ENCODE measurements at regions not wholly inside any gene's neighbourhood (a gene's known extent, or its start where the extent isn't known, plus 50 kb on each side); places are given as distances from the start of the nearest gene placed in this dataset.

GRCh38 chr14:104472073-104472472 is 107.5 kb upstream of the C14orf180 start:
- Mint-ChIP-seq H3K27me3 (ENCODE audit: unreplicated experiment) (peaks cover 8% of the 10 kb centered on the region), H3K4me3 (ENCODE audit: unreplicated experiment) (peak overlapping the region; percentile 12), H3K36me3 (ENCODE audit: low read depth, unreplicated experiment) (peaks cover 8% of the 10 kb centered on the region), H3K4me1 (ENCODE audit: unreplicated experiment) (no peaks in the 10 kb centered on the region), H3K27ac (ENCODE audit: unreplicated experiment) (peak overlapping the region; percentile 11), H3K9me3 (ENCODE audit: unreplicated experiment) (no peaks in the 10 kb centered on the region)
- no peak for TF ChIP-seq CTCF (IDR thresholded peaks at IDR 0.05; ENCODE audit: unreplicated experiment)
- DNase-seq (ENCODE audit: low spot score) = no peak

- Mint-ChIP-seq H3K27ac (ENCODE audit: unreplicated experiment) (no peak overlapping the region), H3K36me3 (ENCODE audit: low read depth, unreplicated experiment) (peaks cover 8% of the 10 kb centered on the region), H3K4me3 (ENCODE audit: unreplicated experiment) (no peak overlapping the region), H3K9me3 (ENCODE audit: unreplicated experiment) (no peaks in the 10 kb centered on the region), H3K4me1 (ENCODE audit: unreplicated experiment) (no peaks in the 10 kb centered on the region), H3K27me3 (ENCODE audit: unreplicated experiment) (peaks cover 8% of the 10 kb centered on the region)
- no peak for DNase-seq (ENCODE audit: low spot score)
- no peak for TF ChIP-seq CTCF (IDR thresholded peaks at IDR 0.05; ENCODE audit: unreplicated experiment)
Observed at GRCh38 chr14:104472536-104473243, 106.9 kb upstream of the C14orf180 start.

GRCh38 chr14:104473244-104473565 is 106.4 kb upstream of the C14orf180 start:
- no peak for TF ChIP-seq CTCF (IDR thresholded peaks at IDR 0.05; ENCODE audit: unreplicated experiment)
- DNase-seq (ENCODE audit: low spot score) = no peak
- H3K27ac Mint-ChIP-seq (ENCODE audit: unreplicated experiment) = no peak overlapping the region
- no peaks in the 10 kb centered on the region for H3K4me1 Mint-ChIP-seq (ENCODE audit: unreplicated experiment)
- H3K4me3 Mint-ChIP-seq (ENCODE audit: unreplicated experiment) = no peak overlapping the region
- H3K9me3 Mint-ChIP-seq (ENCODE audit: unreplicated experiment) = no peaks in the 10 kb centered on the region
- H3K36me3 Mint-ChIP-seq (ENCODE audit: low read depth, unreplicated experiment) = peaks cover 8% of the 10 kb centered on the region
- peaks cover 6% of the 10 kb centered on the region for H3K27me3 Mint-ChIP-seq (ENCODE audit: unreplicated experiment)

GRCh38 chr14:104473649-104474494 is 105.7 kb upstream of the C14orf180 start:
- Mint-ChIP-seq H3K27me3 (ENCODE audit: unreplicated experiment) (peaks cover 6% of the 10 kb centered on the region), H3K9me3 (ENCODE audit: unreplicated experiment) (no peaks in the 10 kb centered on the region), H3K4me1 (ENCODE audit: unreplicated experiment) (no peaks in the 10 kb centered on the region), H3K36me3 (ENCODE audit: low read depth, unreplicated experiment) (peaks cover 8% of the 10 kb centered on the region), H3K27ac (ENCODE audit: unreplicated experiment) (no peak overlapping the region), H3K4me3 (ENCODE audit: unreplicated experiment) (no peak overlapping the region)
- no peak for TF ChIP-seq CTCF (IDR thresholded peaks at IDR 0.05; ENCODE audit: unreplicated experiment)
- DNase-seq (ENCODE audit: low spot score) = no peak

Data from endothelial cell (in vitro differentiated cells).